GM06990 (cell line): ENCODE measurements at regions not wholly inside any gene's neighbourhood (a gene's known extent, or its start where the extent isn't known, plus 50 kb on each side); places are given as distances from the start of the nearest gene placed in this dataset.

Experiments
- DNase-seq: peaks from one replicate; pipeline ENCODE4 v3.0.0-alpha.2; 2011; ENCODE audit not compliant: insufficient read length; ENCODE audit errors: extremely low read depth
- H3K27me3 ChIP-seq: replicated peaks from 2 replicates; pipeline ENCODE4 v1.6.0; 2011; ENCODE audit warnings: low read length; ENCODE audit not compliant: control insufficient read depth, insufficient read depth
- H3K36me3 ChIP-seq: 2 replicates; pipeline ENCODE4 v1.5.1; 2011; ENCODE audit warnings: low read length; ENCODE audit not compliant: control insufficient read depth, insufficient read depth
- H3K4me3 ChIP-seq: replicated peaks from 2 replicates; pipeline ENCODE4 v1.5.1; 2011; ENCODE audit warnings: low read depth, mild to moderate bottlenecking, control low read depth, low read length
- CTCF ChIP-seq: IDR thresholded peaks from 2 replicates; pipeline ENCODE4 v1.5.1; 2011; ENCODE audit warnings: low read length, control low read depth, mild to moderate bottlenecking, inconsistent platforms; ENCODE audit not compliant: insufficient read depth, poor library complexity, severe bottlenecking

DNA sequence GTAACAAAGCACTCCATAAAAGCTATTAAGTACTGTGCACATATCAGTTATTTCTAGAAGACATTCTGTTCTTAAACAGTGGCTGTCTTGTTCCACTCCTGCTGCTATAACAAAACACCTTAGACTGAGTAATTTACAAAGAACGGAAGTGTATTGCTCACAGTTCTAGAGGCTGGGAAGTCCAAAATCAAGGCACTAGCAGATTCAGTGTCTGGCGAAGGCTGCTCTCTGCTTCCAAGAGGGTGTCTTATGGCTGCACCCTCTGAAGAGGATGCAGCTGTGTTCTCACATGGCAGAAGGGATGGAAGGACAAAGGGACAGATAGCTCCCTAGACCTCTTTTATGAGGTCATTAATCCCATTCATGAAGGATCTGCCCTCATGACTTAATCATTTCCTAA, 424.2 kb upstream of the ZMIZ1 start:
- no peak for DNase-seq
- no peaks in the 10 kb centered on the region; the same call in none of the 2 replicates for H3K27me3 ChIP-seq
- no peak overlapping the region for H3K4me3 ChIP-seq
- no peaks in the 10 kb centered on the region for H3K36me3 ChIP-seq
- TF ChIP-seq CTCF, result no peak

GRCh38 chr10:78645169-78645686, 423.5 kb upstream of the ZMIZ1 start:
- no peak overlapping the region for H3K4me3 ChIP-seq
- TF ChIP-seq CTCF, result no peak
- no peaks in the 10 kb centered on the region for H3K36me3 ChIP-seq
- no peaks in the 10 kb centered on the region; the same call in none of the 2 replicates for H3K27me3 ChIP-seq
- no peak for DNase-seq

DNA sequence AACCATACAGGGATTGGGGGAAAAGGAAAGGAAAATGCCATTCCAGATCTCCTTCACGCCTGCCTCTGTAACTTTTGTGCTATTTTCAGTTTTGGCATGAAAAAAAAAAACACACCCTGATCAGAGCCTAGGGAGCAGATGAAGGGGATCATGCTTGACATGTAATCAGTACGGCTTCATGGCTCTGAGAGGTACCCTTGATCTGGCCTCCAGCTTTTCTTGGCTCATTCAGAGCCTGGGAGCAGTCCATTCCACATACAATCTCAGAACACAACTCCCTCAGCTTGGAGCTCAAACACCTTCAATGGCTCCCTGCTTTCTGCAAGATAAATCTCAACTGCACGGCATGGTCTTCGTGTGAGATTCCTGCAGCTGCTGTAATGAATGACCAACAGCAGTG, 422.8 kb upstream of the ZMIZ1 start:
- DNase-seq, result no peak
- H3K27me3 ChIP-seq, result no peaks in the 10 kb centered on the region; the same call in none of the 2 replicates
- TF ChIP-seq CTCF, result no peak
- no peak overlapping the region for H3K4me3 ChIP-seq
- H3K36me3 ChIP-seq, result no peaks in the 10 kb centered on the region

GRCh38 chr10:78648256-78648860, 420.4 kb upstream of the ZMIZ1 start:
- no peaks in the 10 kb centered on the region for H3K36me3 ChIP-seq
- no peak for DNase-seq
- TF ChIP-seq CTCF, result no peak
- no peaks in the 10 kb centered on the region; the same call in 1 of the 2 replicates for H3K27me3 ChIP-seq
- H3K4me3 ChIP-seq, result no peak overlapping the region

- H3K27me3 ChIP-seq, result no peaks in the 10 kb centered on the region; the same call in 1 of the 2 replicates
- no peak for DNase-seq
- no peak for TF ChIP-seq CTCF
Observed at GRCh38 chr10:78649429-78649828, 419.3 kb upstream of the ZMIZ1 start.

More at GRCh38 chr10:78649429-78649828, 419.3 kb upstream of the ZMIZ1 start:
- Histone ChIP-seq H3K4me3 (no peak overlapping the region), H3K36me3 (no peaks in the 10 kb centered on the region)
